NCI-H526 (cell line): ENCODE measurements at regions not wholly inside any gene's neighbourhood (a gene's known extent, or its start where the extent isn't known, plus 50 kb on each side); places are given as distances from the start of the nearest gene placed in this dataset.

ENCODE experiments used
- DNase-seq, 2 experiments: peaks; one replicate each; lab custom pipeline; 2025; lab: John Stamatoyannopoulos, UW

- DNase-seq: no peak
These were observed 678.4 kb upstream of the ADAMTS5 start for GRCh38 chr21:27645285-27645684.

DNA sequence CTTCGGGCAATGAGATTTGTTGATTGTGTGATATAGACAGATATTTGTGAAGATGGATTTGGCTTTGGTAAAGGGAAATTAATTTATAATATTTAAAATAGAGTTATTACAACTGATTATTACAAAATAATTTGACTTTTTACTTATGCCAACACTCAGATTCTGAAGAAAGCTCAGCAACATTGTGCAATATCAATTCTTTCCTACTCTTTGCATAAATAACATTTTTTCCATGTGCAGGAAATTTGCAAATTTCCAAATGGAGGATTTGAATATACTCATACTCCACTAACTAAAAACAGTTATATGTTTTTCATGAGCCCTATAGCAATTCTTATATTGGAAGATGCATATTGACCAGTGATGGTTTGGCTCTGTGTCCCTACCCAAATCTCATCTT lies 676.4 kb upstream of the ADAMTS5 start:
- no peak for DNase-seq

DNA sequence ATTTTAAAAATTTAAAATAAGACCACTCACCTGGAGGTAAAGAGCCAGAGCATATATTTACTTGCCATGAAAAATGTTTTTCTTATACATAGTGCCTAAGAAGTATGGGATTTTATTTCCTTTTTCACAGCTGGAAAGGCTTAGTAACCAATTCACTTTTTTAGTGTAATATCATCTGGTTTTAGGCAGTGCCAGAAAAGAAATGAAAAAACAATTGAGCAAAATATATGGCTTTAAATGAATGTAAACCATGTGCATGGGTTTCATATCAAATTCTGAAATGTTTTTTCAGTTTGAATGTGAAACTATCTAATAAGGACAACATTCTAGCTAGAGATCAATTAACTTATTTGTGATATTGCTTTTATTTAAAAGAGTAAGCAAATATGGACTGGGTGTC lies 672.4 kb upstream of the ADAMTS5 start:
- DNase-seq: no peak

DNA sequence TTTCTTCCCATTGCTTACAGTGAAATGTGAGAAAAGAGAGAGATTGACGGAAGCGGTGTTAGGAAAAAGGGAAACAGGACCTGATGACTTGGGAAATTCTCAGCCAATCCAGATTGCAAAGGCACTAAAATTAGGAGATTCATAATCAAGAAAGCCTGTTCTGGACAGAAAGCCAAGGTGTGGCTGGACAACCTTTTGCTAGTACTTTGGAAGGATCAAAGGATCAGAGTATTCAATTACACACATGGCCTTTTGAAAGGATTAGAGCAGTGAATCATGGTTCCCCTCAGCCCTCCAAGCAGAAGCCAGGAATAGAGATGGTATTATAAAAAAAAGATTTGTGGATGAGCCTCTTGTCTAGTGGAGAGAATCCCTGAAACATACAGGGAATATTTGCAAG lies 669.8 kb upstream of the ADAMTS5 start:
- DNase-seq: no peak

DNA sequence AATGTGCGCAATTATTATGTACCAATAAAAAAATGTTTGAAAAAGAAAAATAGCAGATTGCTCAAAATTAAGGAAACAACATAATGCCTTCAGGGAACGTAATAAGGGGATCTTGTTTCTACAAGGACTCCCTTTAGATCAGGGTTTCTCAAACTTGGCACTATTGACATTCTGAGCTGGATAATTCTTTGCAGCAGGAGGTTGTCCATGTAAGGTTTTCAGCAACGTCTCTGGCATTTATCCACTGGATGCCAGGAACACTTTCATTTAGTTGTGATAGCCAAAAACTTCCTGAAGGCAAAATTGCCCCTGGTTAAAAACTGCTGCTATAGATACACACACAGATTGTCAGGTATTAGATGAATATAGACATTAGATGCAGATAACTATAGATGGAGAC lies 666.7 kb upstream of the ADAMTS5 start:
- DNase-seq: no peak

DNA sequence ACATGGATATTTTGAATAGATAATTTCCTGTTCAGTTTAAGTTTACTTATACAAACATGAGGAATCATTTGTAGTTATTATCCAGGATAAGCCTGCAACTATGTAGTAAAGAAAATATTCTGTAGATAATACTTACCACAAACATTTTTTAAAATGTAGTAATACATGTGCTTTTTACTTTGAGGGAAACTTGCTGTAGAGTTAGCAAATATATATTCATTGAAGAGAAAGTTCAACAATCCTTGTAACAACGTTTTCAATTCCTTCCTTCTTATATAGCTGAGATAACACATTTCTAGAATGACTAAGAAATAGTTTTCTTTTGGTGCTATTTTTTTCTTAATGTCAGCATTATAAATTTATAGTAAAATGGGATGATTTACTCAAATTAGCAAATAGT lies 664.6 kb upstream of the ADAMTS5 start:
- DNase-seq: no peak

DNA sequence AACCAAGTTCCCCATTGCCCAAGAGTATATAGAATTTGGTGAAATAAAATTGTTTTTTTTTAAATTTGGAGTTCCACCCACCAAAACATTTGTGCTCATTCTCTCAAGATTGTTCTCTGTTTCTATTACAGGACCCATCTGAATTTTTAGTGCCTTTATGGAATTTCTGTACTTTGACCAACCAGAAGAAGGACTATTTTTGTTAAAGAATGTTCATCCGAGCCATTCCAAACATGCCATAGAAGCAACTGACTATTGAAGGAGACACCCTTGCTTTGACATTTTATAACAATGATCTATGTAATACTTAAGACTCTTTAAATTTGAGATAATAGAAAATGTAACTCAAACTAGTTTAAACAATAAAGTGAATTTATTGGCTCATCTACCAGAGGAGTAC lies 655.7 kb upstream of the ADAMTS5 start:
- DNase-seq: no peak

GRCh38 chr21:27614231-27614630 lies 647.3 kb upstream of the ADAMTS5 start:
- no peak for DNase-seq

DNA sequence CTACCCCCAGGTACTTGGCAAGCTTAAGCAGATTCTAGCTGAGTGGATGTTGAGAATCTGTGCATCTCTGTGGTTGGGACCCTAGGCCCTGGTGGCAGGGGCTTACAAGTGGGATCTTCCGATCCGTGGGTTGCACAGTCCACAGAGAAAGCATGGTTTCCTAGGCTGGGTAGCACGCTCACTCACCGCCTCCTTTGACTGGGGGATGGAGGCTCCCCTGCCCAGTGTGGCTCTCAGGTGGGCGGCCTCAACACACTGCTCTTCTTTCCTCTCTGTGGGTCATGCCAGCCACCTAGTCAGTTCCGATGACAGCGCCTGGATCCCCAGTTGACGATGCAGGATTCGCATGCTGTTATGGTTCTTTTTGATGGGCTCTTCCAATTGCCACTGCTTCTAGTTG lies 639.5 kb upstream of the ADAMTS5 start:
- DNase-seq: no peak

GRCh38 chr21:27596196-27596595 lies 629.3 kb upstream of the ADAMTS5 start:
- DNase-seq: no peak

GRCh38 chr21:27595716-27596115 lies 628.8 kb upstream of the ADAMTS5 start:
- DNase-seq: no peak

GRCh38 chr21:27590271-27590670 lies 623.4 kb upstream of the ADAMTS5 start:
- no peak for DNase-seq

- DNase-seq: no peak
These were observed 622.9 kb upstream of the ADAMTS5 start for GRCh38 chr21:27589781-27590180.

GRCh38 chr21:27586986-27587385 lies 620.1 kb upstream of the ADAMTS5 start:
- DNase-seq: no peak

DNA sequence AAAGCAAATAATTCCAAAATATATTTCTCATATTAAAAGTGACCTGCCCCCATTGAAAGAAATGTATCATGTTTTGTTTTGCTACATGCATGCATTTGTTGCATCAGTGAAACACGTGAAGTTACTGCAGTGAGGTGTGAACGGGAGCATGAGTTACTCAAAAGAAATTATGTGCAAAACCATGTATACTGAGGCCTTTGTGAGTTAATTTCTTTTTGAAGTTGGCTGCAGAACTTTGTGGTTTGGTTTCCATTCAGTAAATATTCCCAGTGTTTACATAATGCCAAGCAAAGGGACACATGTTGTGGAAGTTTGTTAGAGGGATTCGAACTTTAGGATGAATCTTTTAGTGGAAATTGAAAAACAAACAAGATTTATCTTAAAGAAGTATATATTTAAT lies 619.4 kb upstream of the ADAMTS5 start:
- DNase-seq: no peak

GRCh38 chr21:27584256-27584655 lies 617.4 kb upstream of the ADAMTS5 start:
- no peak for DNase-seq

DNA sequence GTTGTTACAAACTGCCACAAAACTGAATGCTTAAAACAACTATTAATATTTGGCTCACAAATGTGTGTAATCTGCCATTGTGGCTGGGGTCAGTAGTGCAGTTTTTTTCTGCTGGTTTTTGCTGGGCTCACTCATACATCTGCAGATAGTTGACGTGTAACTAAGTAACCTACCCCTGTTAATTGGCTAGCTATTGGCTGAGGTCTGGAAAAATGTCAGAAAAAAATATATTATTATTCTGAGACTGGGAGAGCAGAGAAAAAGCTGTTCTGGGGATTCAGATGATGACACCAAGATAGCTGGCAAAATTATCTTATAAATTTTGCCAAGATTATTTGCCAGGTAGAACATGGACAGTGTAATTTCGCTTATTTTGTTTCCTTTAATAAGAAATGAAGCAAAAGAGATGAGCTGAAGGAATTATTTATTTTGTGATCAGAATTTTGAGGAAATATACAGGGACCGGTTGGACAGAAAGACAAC lies 616.1 kb upstream of the ADAMTS5 start:
- no peak for DNase-seq

GRCh38 chr21:27582246-27582947 lies 615.5 kb upstream of the ADAMTS5 start:
- no peak for DNase-seq

- no peak for DNase-seq
These were observed 614.3 kb upstream of the ADAMTS5 start for GRCh38 chr21:27581168-27581567.

DNA sequence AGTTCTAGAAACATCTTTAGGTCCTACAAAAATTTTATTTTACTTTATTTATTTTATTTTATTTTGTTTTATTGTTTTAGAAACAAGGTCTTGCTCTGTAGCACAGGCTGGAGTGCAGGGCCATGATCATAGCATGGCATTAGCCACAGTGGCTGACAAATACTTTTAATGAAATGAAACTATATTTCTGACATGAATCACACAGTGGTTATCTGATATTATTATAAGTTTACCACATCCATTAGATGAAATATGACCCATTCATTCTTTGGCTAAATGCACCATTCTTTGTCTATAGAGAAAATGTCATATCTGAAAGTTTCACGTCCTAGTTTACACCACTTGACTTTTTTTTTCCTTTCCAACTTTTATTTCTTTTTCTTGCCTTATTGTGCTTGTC lies 613.4 kb upstream of the ADAMTS5 start:
- DNase-seq: no peak

DNA sequence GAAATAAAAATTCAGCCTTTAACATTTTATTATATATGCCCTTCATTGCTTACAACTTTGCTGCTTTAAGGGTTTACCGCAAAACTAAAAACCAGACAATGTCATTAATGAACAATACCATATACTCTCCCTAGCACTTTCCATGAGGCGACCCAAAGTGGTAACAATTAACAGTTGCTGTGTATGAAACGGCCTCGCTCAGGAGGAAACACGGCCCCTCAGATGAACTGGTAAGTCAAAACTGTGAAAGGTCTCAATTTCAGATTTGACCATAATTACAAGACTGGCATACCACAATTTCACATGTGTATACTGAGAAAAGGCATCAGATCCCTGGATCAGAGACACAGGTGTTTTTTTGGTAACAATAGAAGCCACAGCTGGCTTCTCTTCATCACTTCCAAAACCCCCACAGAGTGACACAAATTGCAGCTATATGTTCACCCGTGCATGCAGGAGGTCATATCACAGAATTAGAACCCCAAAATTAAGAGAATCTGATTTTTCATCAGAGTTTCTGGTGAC lies 611.9 kb upstream of the ADAMTS5 start:
- no peak for DNase-seq

GRCh38 chr21:27572696-27573095 lies 605.8 kb upstream of the ADAMTS5 start:
- no peak for DNase-seq

- DNase-seq: no peak
These were observed 604.8 kb upstream of the ADAMTS5 start for GRCh38 chr21:27571706-27572105.

GRCh38 chr21:27570306-27570868 lies 603.5 kb upstream of the ADAMTS5 start:
- no peak for DNase-seq
